Activated T-cell treated with anti-CD3 and anti-CD28 coated beads, Interleukin-2, amount 50 U/mL, for 72 hours (primary cell): ENCODE measurements at regions not wholly inside any gene's neighbourhood (a gene's known extent, or its start where the extent isn't known, plus 50 kb on each side); places are given as distances from the start of the nearest gene placed in this dataset.

Experiments
- ATAC-seq, 2 donors: fragments of 150-1000 bp; cut with Tn5 transposase; replicated peaks in 1 of 2; 2 replicates each; pipeline ENCODE4 v1.10.0; 2021; ENCODE audit warnings: moderate library complexity in 2 of 2, mild to moderate bottlenecking in 1 of 2
- DNase-seq, 2 donors: peaks; one replicate each; pipeline ENCODE4 v3.0.0; 2021 to 2022; ENCODE audit warnings: mixed read lengths in 1 of 2
- H3K27ac Mint-ChIP-seq: one replicate; pipeline ENCODE4 v1.8.0; 2022; ENCODE audit warnings: mild to moderate bottlenecking, moderate library complexity, mixed read lengths
- H3K27me3 Mint-ChIP-seq: one replicate; pipeline ENCODE4 v1.8.0; 2022; ENCODE audit warnings: low read depth, mixed read lengths
- H3K36me3 Mint-ChIP-seq, 2 donors: one replicate each; pipeline ENCODE4 v1.8.0; 2022; ENCODE audit warnings: mixed read lengths in 2 of 2, mild to moderate bottlenecking in 1 of 2; ENCODE audit not compliant: insufficient read depth in 2 of 2
- H3K4me1 Mint-ChIP-seq: one replicate; pipeline ENCODE4 v1.8.0; 2022; ENCODE audit warnings: low read depth, mixed read lengths
- H3K4me3 Mint-ChIP-seq, 2 donors: one replicate each; pipeline ENCODE4 v1.8.0; 2022; ENCODE audit warnings: mild to moderate bottlenecking in 2 of 2, mixed read lengths in 2 of 2, moderate library complexity in 2 of 2
- H3K9me3 Mint-ChIP-seq, 2 donors: one replicate each; pipeline ENCODE4 v1.8.0; 2022; ENCODE audit warnings: mixed read lengths in 2 of 2

GRCh38 chr18:51687845-51688585 is 490.5 kb upstream of the MEX3C start:
- no peaks in the 10 kb centered on the region for H3K4me1 Mint-ChIP-seq
- DNase-seq (no peak), ATAC-seq (no peak)
- H3K27me3 Mint-ChIP-seq: no peaks in the 10 kb centered on the region
- H3K27ac Mint-ChIP-seq: no peak overlapping the region
- no peaks in the 10 kb centered on the region for H3K36me3 Mint-ChIP-seq
- no peaks in the 10 kb centered on the region for H3K9me3 Mint-ChIP-seq
- H3K4me3 Mint-ChIP-seq: no peak overlapping the region

- no peak for DNase-seq
- no peak overlapping the region for H3K27ac Mint-ChIP-seq
- no peak for ATAC-seq
- H3K27me3 Mint-ChIP-seq: no peaks in the 10 kb centered on the region
- peaks cover 0 to 2% of the 10 kb centered on the region in 2 donors for H3K36me3 Mint-ChIP-seq
- H3K4me1 Mint-ChIP-seq: no peaks in the 10 kb centered on the region
- peaks cover 0 to 1% of the 10 kb centered on the region in 2 donors for H3K9me3 Mint-ChIP-seq
- H3K4me3 Mint-ChIP-seq: no peak overlapping the region
Observed at GRCh38 chr18:51692612-51693011, 495.1 kb upstream of the MEX3C start.

- Mint-ChIP-seq H3K4me3 (no peak overlapping the region), H3K27me3 (no peaks in the 10 kb centered on the region), H3K4me1 (no peaks in the 10 kb centered on the region), H3K36me3 (peaks cover 5 to 11% of the 10 kb centered on the region in 2 donors), H3K9me3 (peaks cover 14 to 21% of the 10 kb centered on the region in 2 donors), H3K27ac (no peak overlapping the region)
- ATAC-seq (no peak), DNase-seq (no peak)
Observed at GRCh38 chr18:51711298-51711889, 513.9 kb upstream of the MEX3C start.

GRCh38 chr18:51712821-51713220 is 515.3 kb upstream of the MEX3C start:
- ATAC-seq: no peak
- peaks cover 0 to 5% of the 10 kb centered on the region in 2 donors for H3K36me3 Mint-ChIP-seq
- no peak overlapping the region for H3K4me3 Mint-ChIP-seq
- H3K27ac Mint-ChIP-seq: no peak overlapping the region
- no peaks in the 10 kb centered on the region for H3K4me1 Mint-ChIP-seq
- DNase-seq: no peak
- H3K27me3 Mint-ChIP-seq: no peaks in the 10 kb centered on the region
- H3K9me3 Mint-ChIP-seq: peaks cover 7 to 12% of the 10 kb centered on the region in 2 donors

GRCh38 chr18:51716277-51716676 is 518.8 kb upstream of the MEX3C start:
- no peak overlapping the region for H3K4me3 Mint-ChIP-seq
- no peak overlapping the region for H3K27ac Mint-ChIP-seq
- ATAC-seq (no peak), DNase-seq (no peak)
- H3K9me3 Mint-ChIP-seq: peaks cover 3% of the 10 kb centered on the region in 2 donors
- H3K36me3 Mint-ChIP-seq: no peaks in the 10 kb centered on the region
- H3K27me3 Mint-ChIP-seq: no peaks in the 10 kb centered on the region
- H3K4me1 Mint-ChIP-seq: no peaks in the 10 kb centered on the region

- H3K4me1 Mint-ChIP-seq: no peaks in the 10 kb centered on the region
- peaks cover 0 to 2% of the 10 kb centered on the region in 2 donors for H3K9me3 Mint-ChIP-seq
- ATAC-seq (no peak), DNase-seq (no peak)
- no peak overlapping the region for H3K27ac Mint-ChIP-seq
- H3K27me3 Mint-ChIP-seq: no peaks in the 10 kb centered on the region
- H3K4me3 Mint-ChIP-seq: no peak overlapping the region
- H3K36me3 Mint-ChIP-seq: no peaks in the 10 kb centered on the region
Observed at GRCh38 chr18:51721388-51721787, 523.9 kb upstream of the MEX3C start.

- DNase-seq (no peak), ATAC-seq (no peak)
- Mint-ChIP-seq H3K4me1 (no peaks in the 10 kb centered on the region), H3K9me3 (peaks cover 0 to 2% of the 10 kb centered on the region in 2 donors), H3K36me3 (no peaks in the 10 kb centered on the region), H3K4me3 (no peak overlapping the region), H3K27ac (no peak overlapping the region), H3K27me3 (no peaks in the 10 kb centered on the region)
Observed at GRCh38 chr18:51721996-51722395, 524.5 kb upstream of the MEX3C start.

GRCh38 chr18:51724790-51725721 is 527.6 kb upstream of the MEX3C start:
- no peaks in the 10 kb centered on the region for H3K36me3 Mint-ChIP-seq
- no peaks in the 10 kb centered on the region for H3K27me3 Mint-ChIP-seq
- no peaks in the 10 kb centered on the region for H3K4me1 Mint-ChIP-seq
- no peak overlapping the region for H3K27ac Mint-ChIP-seq
- ATAC-seq: no peak
- peaks cover 0 to 4% of the 10 kb centered on the region in 2 donors for H3K9me3 Mint-ChIP-seq
- DNase-seq: no peak
- no peak overlapping the region for H3K4me3 Mint-ChIP-seq

GRCh38 chr18:51726614-51727013 is 529.1 kb upstream of the MEX3C start:
- no peak for DNase-seq
- Mint-ChIP-seq H3K9me3 (peaks cover 0 to 4% of the 10 kb centered on the region in 2 donors), H3K4me3 (no peak overlapping the region), H3K36me3 (no peaks in the 10 kb centered on the region), H3K4me1 (no peaks in the 10 kb centered on the region), H3K27me3 (no peaks in the 10 kb centered on the region), H3K27ac (no peak overlapping the region)
- ATAC-seq: no peak

- no peaks in the 10 kb centered on the region for H3K27me3 Mint-ChIP-seq
- DNase-seq (no peak), ATAC-seq (no peak)
- no peaks in the 10 kb centered on the region for H3K4me1 Mint-ChIP-seq
- no peaks in the 10 kb centered on the region for H3K36me3 Mint-ChIP-seq
- peaks cover 0 to 4% of the 10 kb centered on the region in 2 donors for H3K9me3 Mint-ChIP-seq
- no peak overlapping the region for H3K4me3 Mint-ChIP-seq
- H3K27ac Mint-ChIP-seq: no peak overlapping the region
Observed at GRCh38 chr18:51727780-51728179, 530.3 kb upstream of the MEX3C start.

GRCh38 chr18:51731070-51731469 is 533.6 kb upstream of the MEX3C start:
- H3K27ac Mint-ChIP-seq: no peak overlapping the region
- ATAC-seq (no peak), DNase-seq (no peak)
- H3K36me3 Mint-ChIP-seq: no peaks in the 10 kb centered on the region
- no peaks in the 10 kb centered on the region for H3K27me3 Mint-ChIP-seq
- no peak overlapping the region for H3K4me3 Mint-ChIP-seq
- peaks cover 0 to 2% of the 10 kb centered on the region in 2 donors for H3K9me3 Mint-ChIP-seq
- H3K4me1 Mint-ChIP-seq: no peaks in the 10 kb centered on the region

- no peak overlapping the region for H3K4me3 Mint-ChIP-seq
- H3K27me3 Mint-ChIP-seq: no peaks in the 10 kb centered on the region
- ATAC-seq (no peak), DNase-seq (no peak)
- peaks cover 0 to 2% of the 10 kb centered on the region in 2 donors for H3K36me3 Mint-ChIP-seq
- H3K9me3 Mint-ChIP-seq: peaks cover 0 to 4% of the 10 kb centered on the region in 2 donors
- no peaks in the 10 kb centered on the region for H3K4me1 Mint-ChIP-seq
- no peak overlapping the region for H3K27ac Mint-ChIP-seq
Observed at GRCh38 chr18:51734576-51734975, 537.1 kb upstream of the MEX3C start.

GRCh38 chr18:51739044-51739666 is 541.7 kb upstream of the MEX3C start:
- Mint-ChIP-seq H3K4me1 (no peaks in the 10 kb centered on the region), H3K4me3 (no peak overlapping the region), H3K9me3 (peaks cover 3 to 7% of the 10 kb centered on the region in 2 donors), H3K27me3 (no peaks in the 10 kb centered on the region), H3K27ac (no peak overlapping the region), H3K36me3 (peaks cover 0 to 2% of the 10 kb centered on the region in 2 donors)
- no peak for DNase-seq
- ATAC-seq: no peak
